Uterus (tissue), 2 donors: ENCODE measurements at regions not wholly inside any gene's neighbourhood (a gene's known extent, or its start where the extent isn't known, plus 50 kb on each side); places are given as distances from the start of the nearest gene placed in this dataset.

Experiments
- CTCF ChIP-seq, 4 experiments: fragments of 200-600 bp in 2 of 4; fragments of 450-650 bp in 2 of 4; sonication (generic) in 2 of 4; IDR thresholded peaks; one replicate each; pipeline ENCODE4 v1.5.1; 2016 to 2019; ENCODE audit warnings: antibody characterized with exemption in 4 of 4, mild to moderate bottlenecking in 2 of 4, moderate library complexity in 1 of 4
- POLR2A ChIP-seq, 2 donors: fragments of 450-650 bp; IDR thresholded peaks; one replicate each; pipeline ENCODE4 v1.6.1; 2016; ENCODE audit warnings: antibody characterized with exemption in 2 of 2, mild to moderate bottlenecking in 1 of 2, moderate library complexity in 1 of 2

GRCh38 chr2:105607920-105608504 is 136.7 kb upstream of the NCK2 start:
- TF ChIP-seq POLR2A (IDR thresholded peaks at IDR 0.05) (no peak), CTCF (IDR thresholded peaks at IDR 0.05) (no peak)
